Ovary (tissue), 3 donors: ENCODE measurements at regions not wholly inside any gene's neighbourhood (a gene's known extent, or its start where the extent isn't known, plus 50 kb on each side); places are given as distances from the start of the nearest gene placed in this dataset.

Experiments used
- CTCF ChIP-seq, 3 donors: fragments of 450-650 bp in 2 of 3; fragments of 200-600 bp in 1 of 3; IDR thresholded peaks; one replicate each; pipeline versions ENCODE4 v1.5.1 to v1.8.0; 2016 to 2022; ENCODE audit warnings: antibody characterized with exemption in 3 of 3, mild to moderate bottlenecking in 1 of 3
- POLR2A ChIP-seq: fragments of 450-650 bp; IDR thresholded peaks from one replicate; pipeline ENCODE4 v1.6.1; 2017; ENCODE audit warnings: antibody characterized with exemption, mild to moderate bottlenecking, moderate library complexity
- donor health status: DM: no; HTN: no; CAD: no.

- TF ChIP-seq CTCF (IDR thresholded peaks at IDR 0.05), result no peak
- TF ChIP-seq POLR2A, result no peak
Measured at GRCh38 chr16:26614237-26614841, 452.4 kb upstream of the C16orf82 start.
